GM19452 (cell line): ENCODE measurements at regions not wholly inside any gene's neighbourhood (a gene's known extent, or its start where the extent isn't known, plus 50 kb on each side); places are given as distances from the start of the nearest gene placed in this dataset.

ENCODE experiments used
- ATAC-seq: cut with Tn5 transposase; IDR thresholded peaks from one replicate; pipeline ENCODE4 v1.9.1; 2021; ENCODE audit not compliant: unreplicated experiment

- no peak for ATAC-seq
Measured at GRCh38 chr1:55575571-55576279, 360.6 kb upstream of the USP24 start.

DNA sequence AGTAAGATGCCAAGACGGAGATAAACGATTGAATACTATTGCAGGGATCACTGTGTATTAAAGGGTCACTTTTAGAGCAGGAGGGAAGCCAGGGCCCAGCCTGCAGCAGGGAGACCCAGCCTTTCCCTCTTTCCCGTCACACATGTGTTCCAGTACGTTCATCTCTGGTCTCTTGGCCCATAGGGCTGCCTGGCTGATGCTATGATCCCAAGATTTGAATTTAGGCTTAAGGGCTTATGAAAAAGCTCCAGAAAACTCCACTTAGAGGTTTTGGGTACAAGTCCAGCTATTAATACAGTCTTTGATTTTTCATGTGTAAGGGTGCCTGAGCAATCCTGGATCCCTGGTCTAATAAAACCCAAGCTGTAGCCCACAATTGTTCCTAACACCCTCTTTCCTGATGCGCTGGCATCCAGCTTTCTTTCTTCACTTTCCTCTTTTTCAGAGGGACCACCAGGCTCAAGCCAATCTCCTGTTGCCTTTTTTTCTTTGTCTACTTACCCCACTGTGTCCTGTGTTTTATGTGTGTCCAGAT lies 359.6 kb upstream of the USP24 start:
- no peak for ATAC-seq

- ATAC-seq = no peak
Measured at GRCh38 chr1:55572878-55573734, 357.9 kb upstream of the USP24 start.

DNA sequence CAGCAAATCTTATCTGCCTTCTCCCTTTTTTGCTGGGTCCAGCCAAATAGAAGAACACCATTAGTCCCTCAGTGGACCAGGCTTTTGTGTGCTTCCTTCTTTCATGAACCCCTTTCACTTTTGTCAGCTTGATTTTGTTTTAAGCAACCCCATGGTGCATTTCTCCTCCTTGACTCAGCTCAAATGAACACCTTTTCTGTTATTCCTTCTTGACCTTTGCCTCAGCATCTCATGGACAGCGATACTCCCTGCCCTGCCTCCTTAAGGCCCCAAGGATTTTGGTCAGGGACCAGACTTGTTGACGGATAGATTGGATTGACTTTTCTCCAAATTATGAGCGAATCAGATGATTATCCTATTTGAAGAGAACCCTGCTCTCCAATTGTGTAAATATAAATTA lies 356.6 kb upstream of the USP24 start:
- ATAC-seq = no peak

GRCh38 chr1:55569417-55569816 lies 354.3 kb upstream of the USP24 start:
- no peak for ATAC-seq

DNA sequence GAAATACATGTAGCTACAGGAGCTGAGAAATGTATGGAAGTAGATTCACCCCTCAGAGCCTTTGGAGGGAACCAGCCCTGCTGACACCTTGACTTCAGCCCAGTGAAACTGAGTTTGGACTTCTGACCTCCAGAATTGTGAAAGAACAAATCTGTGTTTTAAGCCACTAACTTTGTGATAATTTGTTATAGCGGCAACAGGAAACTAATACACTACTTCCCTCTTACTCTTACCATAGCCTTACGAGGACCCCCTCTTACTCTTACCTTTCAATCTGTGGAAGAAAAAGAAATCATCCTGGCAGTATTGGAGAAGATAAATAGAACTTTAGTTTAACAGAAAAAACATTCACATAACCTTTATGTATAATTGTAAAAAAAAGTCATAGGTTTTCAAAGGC lies 353.6 kb upstream of the USP24 start:
- ATAC-seq = no peak

GRCh38 chr1:55560266-55560665 lies 345.1 kb upstream of the USP24 start:
- no peak for ATAC-seq

DNA sequence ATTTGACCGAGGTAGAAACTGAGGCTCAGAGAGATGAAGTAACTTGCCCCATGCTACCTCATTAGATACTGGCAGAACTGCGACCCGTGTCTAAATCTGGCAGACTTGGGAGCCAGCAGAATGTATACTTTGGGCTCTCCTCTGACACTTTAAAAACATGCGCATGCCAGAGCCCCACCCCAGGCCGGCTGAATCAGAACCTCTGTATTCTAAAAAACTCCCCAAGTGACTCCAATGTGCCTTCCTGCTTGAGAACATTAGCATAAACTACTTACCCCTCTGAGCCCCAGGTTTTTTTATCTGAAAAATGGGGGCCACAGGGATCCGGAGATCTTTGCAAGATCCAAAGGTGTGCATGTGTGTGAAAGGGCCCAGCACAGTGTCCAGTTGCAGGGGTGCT lies 344.7 kb upstream of the USP24 start:
- ATAC-seq = no peak

GRCh38 chr1:55559161-55559611 lies 344.0 kb upstream of the USP24 start:
- no peak for ATAC-seq

- ATAC-seq = no peak
Measured at GRCh38 chr1:55558515-55558914, 343.4 kb upstream of the USP24 start.

DNA sequence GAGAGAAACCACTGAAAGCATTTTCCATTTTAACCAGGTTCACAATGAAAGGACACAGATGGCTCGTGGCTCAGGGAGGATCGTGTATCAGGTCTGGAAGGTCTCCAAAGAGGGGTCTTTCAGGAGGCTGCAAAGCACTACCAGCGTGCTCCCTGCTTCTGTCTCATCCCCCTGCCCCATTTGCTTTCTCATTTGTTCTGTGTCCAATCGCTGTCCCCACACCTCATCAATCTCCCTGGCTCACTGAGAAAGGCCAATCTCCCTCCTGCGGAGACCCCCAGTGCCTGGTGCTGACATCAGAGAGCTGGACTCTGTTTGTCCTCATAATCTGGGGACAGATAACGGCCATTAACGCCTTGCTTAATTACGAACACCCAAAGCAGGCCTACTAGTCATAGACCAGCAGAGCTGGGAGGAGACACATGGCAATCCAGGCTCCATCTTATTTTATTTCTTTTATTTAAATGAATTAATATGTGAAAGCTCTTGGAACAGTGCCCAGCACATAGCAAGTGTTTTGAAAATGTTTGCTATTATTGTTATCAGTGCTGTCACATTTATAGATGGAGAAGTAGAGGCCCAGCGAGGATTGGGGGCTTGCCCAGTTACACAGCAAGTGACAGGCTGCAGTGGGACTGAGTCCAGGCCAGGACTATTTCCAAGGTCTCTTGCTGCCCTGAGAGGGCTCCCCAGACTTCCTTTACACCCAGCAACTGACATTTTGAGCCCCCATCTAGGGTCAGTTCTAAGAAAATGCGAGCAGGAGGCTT lies 341.0 kb upstream of the USP24 start:
- ATAC-seq = no peak

DNA sequence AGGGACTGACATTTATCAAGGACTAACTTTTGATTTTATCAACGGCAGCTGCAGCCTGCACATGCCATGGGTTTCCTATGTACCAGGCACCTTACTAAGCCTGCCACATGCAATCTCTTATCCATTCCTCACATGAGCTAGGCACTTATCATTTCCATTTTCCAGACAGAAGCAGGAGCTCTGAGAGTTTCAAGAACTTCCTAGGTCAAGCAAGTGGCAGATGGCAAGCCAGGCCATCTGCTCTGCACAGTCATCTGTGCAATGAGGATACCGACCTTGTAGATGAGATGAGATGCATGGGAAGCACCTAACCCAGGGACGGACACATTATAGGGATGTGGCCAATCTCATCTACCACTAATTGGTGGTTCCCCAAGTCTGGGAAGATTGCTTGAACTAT lies 339.4 kb upstream of the USP24 start:
- ATAC-seq = no peak

- ATAC-seq = no peak
Measured at GRCh38 chr1:55552636-55553035, 337.5 kb upstream of the USP24 start.

GRCh38 chr1:55547405-55547804 lies 332.2 kb upstream of the USP24 start:
- no peak for ATAC-seq

- ATAC-seq = no peak
Measured at GRCh38 chr1:55546553-55546952, 331.4 kb upstream of the USP24 start.

GRCh38 chr1:55544826-55545225 lies 329.7 kb upstream of the USP24 start:
- ATAC-seq = no peak

DNA sequence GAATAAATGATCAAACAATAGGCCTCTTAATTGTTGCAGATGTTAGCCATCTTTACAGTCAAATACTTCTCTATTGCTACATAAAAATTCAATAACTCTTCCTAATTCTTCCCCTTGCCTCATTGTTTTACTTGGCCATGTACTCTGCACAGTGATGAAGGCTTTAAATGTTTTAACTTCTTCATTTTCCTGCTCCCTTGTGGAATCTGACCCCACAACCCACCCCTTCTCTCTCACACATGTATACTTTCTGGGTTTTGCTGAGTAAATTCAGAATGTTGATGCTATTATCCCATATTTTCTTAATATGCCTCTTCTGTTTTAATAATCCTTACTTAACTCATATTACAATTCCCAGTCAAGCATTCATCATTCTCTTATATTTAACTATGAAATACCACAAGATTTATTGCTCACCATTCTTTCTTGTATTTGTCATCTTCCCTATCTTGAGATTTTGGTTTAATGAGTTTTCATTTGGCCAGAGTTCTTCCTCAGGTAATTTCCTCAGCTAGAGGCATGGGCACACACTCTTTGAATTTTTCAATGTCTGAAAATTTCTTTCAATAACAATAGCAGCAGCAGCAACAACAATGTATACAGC lies 327.8 kb upstream of the USP24 start:
- ATAC-seq = no peak

- no peak for ATAC-seq
Measured at GRCh38 chr1:55541296-55541695, 326.1 kb upstream of the USP24 start.

DNA sequence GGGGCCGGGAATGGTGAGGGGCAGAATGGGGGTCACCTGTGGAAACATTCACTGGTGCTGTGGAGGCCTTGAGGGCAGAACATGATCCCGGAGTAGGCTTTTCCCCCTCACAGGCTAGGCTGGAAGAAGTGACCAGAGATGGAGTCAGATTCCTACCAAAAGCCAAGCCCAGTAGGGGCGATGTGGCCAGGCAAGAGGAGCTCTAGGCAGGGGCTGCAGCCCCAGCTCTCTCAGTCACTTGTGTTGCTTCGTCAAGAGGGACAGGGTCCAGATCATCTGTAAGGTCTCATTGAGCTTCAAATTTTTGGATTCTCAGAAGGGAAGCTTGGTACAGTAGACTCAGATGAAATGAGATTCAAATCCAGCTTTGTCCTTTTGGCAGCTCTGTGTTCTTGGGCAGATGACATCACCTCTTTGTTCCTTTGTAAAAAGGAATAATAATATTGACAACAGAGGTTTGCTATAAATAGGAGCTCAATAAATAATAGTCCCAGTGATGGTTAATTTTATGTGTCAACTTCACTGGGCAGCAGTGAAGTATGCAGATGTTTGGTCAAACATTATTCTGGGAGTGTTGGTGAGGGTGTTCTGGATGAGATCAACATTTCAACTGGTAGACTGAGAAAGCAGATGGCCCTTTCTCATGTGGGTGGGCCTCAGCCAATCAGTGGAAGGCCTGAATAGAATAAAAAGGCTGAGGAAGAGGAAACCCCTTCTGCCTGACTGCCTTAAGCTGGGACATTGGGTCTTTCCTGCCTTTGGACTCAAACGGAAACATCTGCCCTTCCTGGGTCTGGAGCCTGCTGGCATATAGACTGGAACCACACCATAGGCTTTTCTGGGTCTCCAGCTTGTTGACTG lies 324.7 kb upstream of the USP24 start:
- ATAC-seq = no peak

- ATAC-seq = no peak
Measured at GRCh38 chr1:55538428-55538827, 323.3 kb upstream of the USP24 start.
